COR-L47 (cell line): ENCODE measurements at regions not wholly inside any gene's neighbourhood (a gene's known extent, or its start where the extent isn't known, plus 50 kb on each side); places are given as distances from the start of the nearest gene placed in this dataset.
"Not testable (repeated sequence)": the region's sequence is repeated elsewhere in the genome, so short reads cannot be mapped to it uniquely, and the experiment has no call there.

ENCODE experiments used
- DNase-seq: peaks from one replicate; lab custom pipeline; 2025; lab: John Stamatoyannopoulos, UW

DNA sequence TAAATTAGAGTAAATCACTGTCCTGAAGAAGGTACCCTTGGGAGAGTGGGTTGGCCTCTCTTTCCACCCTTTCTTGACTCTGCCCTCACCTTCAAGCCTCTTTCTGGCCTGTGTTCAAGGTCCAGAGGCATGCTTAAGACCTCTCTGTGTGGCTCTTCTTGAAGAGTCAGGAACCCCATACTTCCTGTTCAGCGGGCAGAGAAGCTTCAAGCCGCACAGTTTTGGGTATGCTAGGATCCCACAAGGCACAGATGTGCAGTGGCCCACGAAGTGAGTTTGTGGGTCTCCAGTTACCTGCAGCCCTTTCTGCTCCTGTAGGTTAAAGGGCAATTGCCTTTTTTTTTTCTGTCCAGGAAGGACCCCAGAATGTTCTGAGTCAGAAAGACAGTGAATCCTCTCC is 113.7 kb downstream of the PPIAL4A start:
- not testable (repeated sequence) for DNase-seq

GRCh38 chr1:121006826-121007225 is 117.3 kb downstream of the PPIAL4A start:
- DNase-seq = not testable (repeated sequence)

DNA sequence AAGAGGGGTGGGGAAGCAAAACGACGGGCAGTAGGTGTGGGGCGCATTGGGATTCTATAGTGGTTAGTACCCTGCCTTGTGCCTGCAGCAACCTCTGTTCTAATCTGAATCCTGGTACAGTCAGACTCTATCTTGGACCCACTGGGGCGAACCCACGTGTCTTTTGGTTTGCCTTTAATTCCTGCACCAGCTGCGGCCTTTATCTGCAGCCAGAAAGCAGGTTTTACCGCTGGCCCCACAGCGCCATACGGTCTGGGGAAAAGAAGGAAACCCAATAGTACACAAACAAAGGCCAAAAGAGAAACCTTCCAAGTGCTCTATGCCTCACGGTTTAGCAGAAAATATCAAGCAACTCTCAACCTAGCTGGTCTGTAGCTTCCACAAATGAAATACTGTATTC is 118.2 kb downstream of the PPIAL4A start:
- not testable (repeated sequence) for DNase-seq

GRCh38 chr1:121008512-121009215 is 119.1 kb downstream of the PPIAL4A start:
- not testable (repeated sequence) for DNase-seq

DNA sequence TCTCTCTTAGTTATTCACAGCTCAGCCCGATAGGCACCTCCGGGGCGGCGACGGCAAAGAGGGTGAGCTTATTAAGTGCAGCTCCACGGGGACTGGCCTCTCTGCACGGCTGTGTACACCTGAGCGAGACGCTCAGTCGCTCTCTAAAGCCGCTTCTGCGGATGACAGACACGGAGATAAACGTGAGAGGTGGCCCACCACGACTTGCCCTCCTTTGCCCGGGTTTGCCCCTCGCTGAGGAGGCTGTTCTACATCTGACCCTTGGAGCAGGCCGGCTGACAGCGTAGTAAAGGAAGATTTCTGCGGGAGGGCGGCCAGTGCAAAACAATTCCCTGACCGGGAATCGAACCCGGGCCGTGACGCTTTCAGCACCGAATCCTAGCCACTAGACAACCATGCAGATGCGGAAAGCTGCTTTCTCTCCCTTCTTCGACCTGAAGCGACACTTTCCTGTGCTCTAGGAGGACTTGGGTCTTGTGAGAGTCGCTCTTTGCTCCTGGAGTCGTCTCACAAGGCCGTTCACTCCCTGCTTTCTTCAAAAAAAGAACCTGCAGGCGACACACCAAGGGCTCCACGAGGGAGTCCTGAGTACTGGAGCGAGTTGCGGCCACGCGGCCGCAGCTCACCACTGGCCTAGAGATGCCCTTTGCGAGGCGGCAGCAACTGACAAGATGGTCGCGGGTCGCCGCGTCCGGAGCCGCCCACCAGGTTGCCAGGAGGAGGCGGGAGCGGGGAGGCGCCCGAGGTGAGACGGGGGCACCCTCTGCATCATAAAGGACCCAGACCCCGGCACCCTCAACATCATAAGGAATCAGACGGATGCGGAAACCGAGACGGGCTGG is 119.9 kb downstream of the PPIAL4A start:
- not testable (repeated sequence) for DNase-seq

- DNase-seq = not testable (repeated sequence)
Measured at GRCh38 chr1:121010141-121010540, 120.6 kb downstream of the PPIAL4A start.

- not testable (repeated sequence) for DNase-seq
Measured at GRCh38 chr1:121013181-121013580, 123.6 kb downstream of the PPIAL4A start.

GRCh38 chr1:121016182-121017028 is 126.8 kb downstream of the PPIAL4A start:
- not testable (repeated sequence) for DNase-seq

DNA sequence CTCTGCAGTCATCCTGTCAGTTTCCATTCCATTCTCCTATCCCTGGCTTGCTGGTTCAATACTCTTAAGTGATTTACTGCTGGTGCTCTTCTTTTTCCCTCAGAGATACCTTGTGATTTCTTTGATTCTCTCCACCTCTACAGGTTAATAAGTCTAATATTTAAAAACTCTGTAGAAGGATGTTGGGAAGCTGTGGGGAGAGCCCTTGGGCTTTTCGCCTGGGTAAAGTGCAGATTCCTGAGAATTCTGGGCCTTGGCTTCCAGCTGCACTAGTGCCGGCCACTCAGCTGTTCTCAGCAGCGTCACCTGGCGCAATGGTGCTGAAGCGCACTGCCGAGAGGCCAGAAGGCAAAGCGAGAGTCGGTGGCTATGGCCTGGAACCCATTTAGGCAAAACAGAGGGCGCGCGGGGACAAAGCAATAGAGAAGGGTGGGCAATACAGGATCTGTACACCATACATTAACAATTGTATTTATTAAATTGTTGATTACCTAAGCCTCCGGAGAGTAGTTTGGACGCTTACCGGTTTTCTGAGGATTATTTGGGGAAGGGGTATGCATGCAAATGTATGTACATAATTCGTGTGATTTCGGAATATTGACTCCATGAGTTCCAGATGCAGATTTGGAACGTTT is 130.3 kb downstream of the PPIAL4A start:
- DNase-seq = not testable (repeated sequence)

DNA sequence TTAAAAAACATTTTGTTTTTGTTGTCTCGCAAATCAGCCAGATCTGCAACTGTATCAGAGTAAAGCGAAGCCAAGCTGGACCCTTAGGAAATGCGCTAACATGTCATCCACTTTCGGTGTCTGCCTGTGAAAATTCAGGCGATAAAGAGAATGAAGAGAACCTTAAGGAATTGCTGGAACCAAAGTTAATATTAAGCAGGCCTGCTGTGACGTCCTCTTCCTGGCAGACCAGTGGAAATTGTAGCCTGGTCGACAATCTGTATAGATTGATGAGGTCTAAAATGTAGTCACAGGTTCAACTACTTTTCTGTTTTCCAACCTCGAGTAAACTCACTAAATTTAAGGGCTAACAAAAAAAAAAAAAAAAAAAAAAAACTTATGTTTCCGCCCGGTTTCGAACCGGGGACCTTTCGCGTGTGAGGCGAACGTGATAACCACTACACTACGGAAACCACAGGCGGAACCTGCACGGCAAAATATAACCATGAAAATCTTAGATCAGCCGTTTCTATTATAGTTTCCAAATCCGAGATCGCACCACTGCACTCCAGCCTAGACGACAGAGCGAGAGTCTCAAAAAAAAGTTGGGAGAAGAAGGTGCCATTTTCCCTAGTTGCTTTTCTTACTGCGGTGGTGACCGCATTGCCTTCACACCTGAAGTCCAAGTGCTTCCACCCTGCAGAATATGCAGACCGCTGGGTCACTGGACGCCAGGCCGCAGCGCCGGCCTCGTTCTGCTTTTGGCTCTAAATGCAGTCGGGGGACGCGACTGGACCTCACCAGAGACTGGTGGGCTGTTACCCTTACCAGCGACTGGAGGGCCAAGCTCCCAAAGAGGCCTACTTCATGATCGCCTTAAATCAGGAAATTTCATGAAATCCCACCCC is 131.0 kb downstream of the PPIAL4A start:
- DNase-seq = not testable (repeated sequence)

DNA sequence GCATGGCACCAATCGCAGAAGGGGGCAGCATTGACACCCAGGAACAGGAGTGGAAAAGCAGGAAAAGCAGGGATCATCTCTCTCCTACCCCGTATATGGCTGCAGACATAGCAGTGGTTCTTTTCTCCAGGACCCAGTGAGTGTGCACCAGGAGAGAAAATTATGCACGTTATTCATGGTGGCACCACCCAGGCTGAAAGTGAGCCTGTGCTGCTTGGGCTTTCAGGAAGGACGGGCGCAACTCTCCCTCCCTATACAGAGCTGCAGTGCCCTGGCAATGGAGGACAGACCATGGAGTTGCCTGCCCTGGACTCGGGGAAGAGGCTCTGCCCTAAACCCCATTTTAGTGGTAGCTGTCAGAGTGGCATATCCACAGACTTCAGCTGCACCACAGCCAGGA is 132.1 kb downstream of the PPIAL4A start:
- not testable (repeated sequence) for DNase-seq

- not testable (repeated sequence) for DNase-seq
Measured at GRCh38 chr1:121032878-121033494, 143.4 kb downstream of the PPIAL4A start.

- DNase-seq = not testable (repeated sequence)
Measured at GRCh38 chr1:121036792-121037191, 147.2 kb downstream of the PPIAL4A start.

DNA sequence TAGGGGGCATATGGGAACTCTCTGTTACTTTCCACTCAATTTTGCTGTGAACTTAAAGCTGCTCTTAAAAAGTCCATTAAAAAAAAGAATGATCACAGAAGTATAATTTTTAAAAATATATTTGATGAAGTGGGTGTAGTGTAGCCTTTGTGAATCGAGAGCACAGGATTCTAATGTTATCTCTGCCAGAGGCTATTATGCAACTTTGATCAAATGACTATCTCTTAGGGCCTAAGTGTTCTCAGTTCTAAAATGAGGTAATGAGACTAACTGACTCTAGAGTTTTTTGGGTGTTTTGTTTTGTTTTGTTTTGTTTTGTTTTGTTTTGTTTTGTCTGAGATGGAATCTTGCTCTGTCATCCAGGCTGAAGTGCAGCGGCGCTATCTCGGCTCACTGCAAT is 143.2 kb downstream of the FAM72B start:
- DNase-seq = not testable (repeated sequence)

DNA sequence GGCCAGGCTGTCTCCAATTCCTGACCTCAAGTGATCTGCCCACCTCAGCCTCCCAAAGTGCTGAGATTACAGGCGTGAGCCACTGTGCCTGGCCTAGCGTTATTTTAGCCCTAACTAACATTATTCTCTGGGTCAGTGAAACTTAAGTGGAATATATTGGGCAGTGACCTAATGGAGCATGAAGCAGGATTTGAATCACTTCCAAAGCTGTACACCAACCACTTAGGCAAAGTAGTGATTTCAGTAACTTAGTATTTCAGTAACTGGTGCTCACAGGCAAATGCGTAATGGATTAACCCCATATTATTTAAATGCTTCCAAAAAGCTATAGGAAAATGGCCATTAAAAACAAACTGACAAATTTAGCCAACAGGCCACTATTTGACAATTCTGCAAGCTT is 142.6 kb downstream of the FAM72B start:
- not testable (repeated sequence) for DNase-seq

GRCh38 chr1:121042882-121043281 is 141.3 kb downstream of the FAM72B start:
- not testable (repeated sequence) for DNase-seq

GRCh38 chr1:121048293-121048752 is 135.8 kb downstream of the FAM72B start:
- DNase-seq = not testable (repeated sequence)

DNA sequence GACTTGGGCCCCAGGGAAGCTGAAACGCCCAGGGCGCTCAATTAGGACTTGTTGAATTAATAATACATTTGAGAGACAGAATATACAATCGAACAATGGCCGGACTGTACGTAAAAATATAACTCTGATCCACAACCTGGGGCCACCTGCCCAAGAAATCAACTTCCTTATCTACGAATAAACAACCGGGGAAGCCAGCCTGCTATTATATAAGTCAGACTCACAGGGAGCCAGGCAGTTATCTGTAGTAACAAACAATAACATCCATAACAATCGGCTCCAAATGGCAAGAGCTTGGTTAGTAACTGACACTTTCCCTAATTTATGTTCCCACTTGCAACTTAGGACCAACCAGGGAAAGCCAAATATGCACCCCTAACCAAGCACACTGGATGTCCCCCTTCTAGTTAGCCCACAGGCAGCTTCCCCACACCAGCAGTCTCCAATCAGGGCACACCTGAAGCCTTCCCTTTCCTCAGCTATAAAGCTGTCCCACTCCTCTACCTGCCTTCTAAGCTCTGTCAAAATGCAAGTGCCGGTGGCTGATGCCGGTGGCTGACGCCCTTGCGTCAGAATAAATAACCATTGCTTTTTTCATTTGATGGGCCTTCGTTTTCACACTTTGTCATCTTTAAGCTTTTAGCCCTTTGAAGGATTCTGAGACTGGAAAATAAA is 135.2 kb downstream of the FAM72B start:
- DNase-seq = not testable (repeated sequence)

- DNase-seq = not testable (repeated sequence)
Measured at GRCh38 chr1:121050097-121050496, 134.0 kb downstream of the FAM72B start.
